HCT116 (cell line): ENCODE measurements at regions not wholly inside any gene's neighbourhood (a gene's known extent, or its start where the extent isn't known, plus 50 kb on each side); places are given as distances from the start of the nearest gene placed in this dataset.

Experiments used
- ATAC-seq: fragments of 200-7000 bp; cut with Tn5 transposase; 2 replicates; pipeline ENCODE4 v1.9.1; 2020; ENCODE audit warnings: mild to moderate bottlenecking, moderate library complexity
- BruUV-seq: library from RNA; stranded (reverse); fragments of 400-500 nt; replicated peaks from 2 replicates; lab custom pipeline; 2021; lab: Mats Ljungman, UMichigan
- CTCF ChIA-PET: fragments of 300-600 bp; sonication (Branson Sonifier 250); formaldehyde crosslinking; loops from one replicate; lab custom pipeline; 2021; ENCODE audit warnings: antibody characterized with exemption; lab: Charles Lee
- POLR2A ChIA-PET: fragments of 300-600, 350-600 bp; sonication (Branson Sonifier 250); formaldehyde crosslinking; loops from one replicate; lab custom pipeline; 2021; ENCODE audit warnings: antibody characterized with exemption; lab: Charles Lee
- RAD21 ChIA-PET, 2 experiments: fragments of 300-600 bp; sonication (Branson Sonifier 250); formaldehyde crosslinking; loops; one replicate each; lab custom pipeline; 2023; ENCODE audit warnings: low total read pairs in 2 of 2; ENCODE audit not compliant: uncharacterized antibody in 2 of 2, unreplicated experiment in 2 of 2, low non-redundant PET in 1 of 2; lab: Charles Lee
- DNase-seq: peaks from one replicate; pipeline ENCODE4 v3.0.0-alpha.2; 2010; ENCODE audit warnings: low read depth, low spot score
- H2AFZ ChIP-seq: fragments of 200-600 bp; shearing (Covaris generic), sonication (generic); 2 replicates; pipeline ENCODE4 v1.6.1; 2017; ENCODE audit warnings: low read depth, mixed run types, mixed read lengths, antibody characterized with exemption, low read length; ENCODE audit not compliant: poor library complexity, severe bottlenecking
- H3K27ac ChIP-seq: 2 replicates; pipeline ENCODE4 v1.5.1; 2012; ENCODE audit warnings: low read depth, low read length
- H3K27me3 ChIP-seq: fragments of 200-600 bp; sonication (generic); 2 replicates; pipeline ENCODE4 v1.6.1; 2016; ENCODE audit warnings: mixed run types, low read length, mixed read lengths; ENCODE audit not compliant: insufficient read depth
- H3K36me3 ChIP-seq, 2 experiments: fragments of 200-500 bp in 1 of 2; fragments of 200-600 bp in 1 of 2; sonication (Bioruptor generic) in 1 of 2; sonication (generic) in 1 of 2; 2 replicates each; pipeline versions ENCODE4 v1.5.1 to v1.6.1; 2014 to 2016; ENCODE audit warnings: low read length in 2 of 2, inconsistent platforms in 1 of 2, mixed read lengths in 1 of 2, mixed run types in 1 of 2; ENCODE audit not compliant: insufficient read depth in 2 of 2, control insufficient read depth in 1 of 2
- H3K4me1 ChIP-seq, 2 experiments: fragments of 200-600 bp in 1 of 2; sonication (generic) in 1 of 2; 2 replicates each; pipeline versions ENCODE4 v1.5.1 to v1.6.1; 2012 to 2017; ENCODE audit warnings: low read length in 2 of 2, inconsistent platforms in 1 of 2, mild to moderate bottlenecking in 1 of 2, mixed read lengths in 1 of 2, mixed run types in 1 of 2, moderate library complexity in 1 of 2; ENCODE audit not compliant: insufficient read depth in 2 of 2, control insufficient read depth in 1 of 2
- H3K4me2 ChIP-seq: fragments of 200-600 bp; sonication (generic); 2 replicates; pipeline ENCODE4 v1.6.1; 2017; ENCODE audit warnings: mixed run types, low read length, mixed read lengths
- H3K4me3 ChIP-seq, 2 experiments: fragments of 200-600 bp in 1 of 2; sonication (generic) in 1 of 2; replicated peaks in 1 of 2; 2 replicates each; pipeline ENCODE4 v1.5.1; 2011 to 2016; ENCODE audit warnings: low read length in 2 of 2, control low read depth in 1 of 2, low read depth in 1 of 2, mild to moderate bottlenecking in 1 of 2, mixed read lengths in 1 of 2, mixed run types in 1 of 2
- H3K79me2 ChIP-seq: fragments of 200-600 bp; sonication (generic); 2 replicates; pipeline ENCODE4 v1.6.1; 2017; ENCODE audit warnings: mild to moderate bottlenecking, mixed run types, low read length, moderate library complexity, mixed read lengths; ENCODE audit not compliant: insufficient read depth
- H3K9ac ChIP-seq: fragments of 200-600 bp; sonication (generic); 2 replicates; pipeline ENCODE4 v1.6.1; 2016; ENCODE audit warnings: low read length, mixed read lengths
- H3K9me2 ChIP-seq: fragments of 200-600 bp; sonication (generic), shearing (Covaris generic); 2 replicates; pipeline ENCODE4 v1.6.1; 2017; ENCODE audit warnings: mixed run types, mild to moderate bottlenecking, moderate library complexity; ENCODE audit not compliant: insufficient read depth
- H3K9me3 ChIP-seq, 2 experiments: fragments of 200-500 bp in 1 of 2; fragments of 200-600 bp in 1 of 2; sonication (Bioruptor generic) in 1 of 2; sonication (generic) in 1 of 2; 2 replicates each; pipeline ENCODE4 v1.6.1; 2014 to 2017; ENCODE audit warnings: low read length in 2 of 2, mixed read lengths in 2 of 2, inconsistent platforms in 1 of 2, low read depth in 1 of 2, mild to moderate bottlenecking in 1 of 2, mixed run types in 1 of 2, moderate library complexity in 1 of 2; ENCODE audit not compliant: control insufficient read depth in 1 of 2, insufficient read depth in 1 of 2
- H4K20me1 ChIP-seq: fragments of 200-600 bp; sonication (generic), shearing (Covaris generic); 2 replicates; pipeline ENCODE4 v1.6.1; 2017; ENCODE audit warnings: mixed run types, mild to moderate bottlenecking, moderate library complexity; ENCODE audit not compliant: insufficient read depth
- CBX3 ChIP-seq: IDR thresholded peaks from 2 replicates; pipeline ENCODE4 v1.6.1; 2012; ENCODE audit warnings: low read depth
- CEBPB ChIP-seq: IDR thresholded peaks from 2 replicates; pipeline ENCODE4 v1.6.1; 2012; ENCODE audit warnings: low read depth
- EGR1 ChIP-seq: IDR thresholded peaks from 2 replicates; pipeline ENCODE4 v1.6.1; 2012; ENCODE audit warnings: low read depth
- ELF1 ChIP-seq: IDR thresholded peaks from 2 replicates; pipeline ENCODE4 v1.6.1; 2012; ENCODE audit warnings: low read depth, borderline replicate concordance
- EZH2 ChIP-seq: fragments of 200-600 bp; sonication (generic); IDR thresholded peaks from 2 replicates; pipeline ENCODE4 v1.6.1; 2017; ENCODE audit warnings: antibody characterized with exemption, mixed run types
- EZH2phosphoT487 ChIP-seq: fragments of 200-600 bp; IDR thresholded peaks from 2 replicates; pipeline ENCODE4 v1.6.1; 2018; ENCODE audit warnings: antibody characterized with exemption, borderline replicate concordance
- FOSL1 ChIP-seq: IDR thresholded peaks from 2 replicates; pipeline ENCODE4 v1.6.1; 2012; ENCODE audit warnings: low read depth
- POLR2AphosphoS5 ChIP-seq: IDR thresholded peaks from 2 replicates; pipeline ENCODE4 v1.6.1; 2011; ENCODE audit warnings: mild to moderate bottlenecking, low read depth, low read length, moderate library complexity
- TCF7L2 ChIP-seq: IDR thresholded peaks from 2 replicates; pipeline ENCODE4 v1.7.0; 2011; ENCODE audit warnings: borderline replicate concordance, inconsistent platforms; ENCODE audit not compliant: insufficient read depth, insufficient read length; ENCODE audit errors: extremely low read depth
- YY1 ChIP-seq: IDR thresholded peaks from 2 replicates; pipeline ENCODE4 v1.6.1; 2011; ENCODE audit warnings: low read length, low read depth, moderate library complexity, mild to moderate bottlenecking; ENCODE audit not compliant: insufficient replicate concordance; ENCODE audit errors: extremely low read depth
- ZFX ChIP-seq: fragments of 450-650 bp; IDR thresholded peaks from 2 replicates; pipeline ENCODE4 v1.6.1; 2017
- ZNF274 ChIP-seq: fragments of 200-500 bp; sonication (Bioruptor generic); IDR thresholded peaks from 2 replicates; pipeline ENCODE4 v1.6.1; 2014; ENCODE audit warnings: mild to moderate bottlenecking, low read depth, low read length, inconsistent platforms
- intact Hi-C: fragments of 100-400 bp; cut with micrococcal nuclease; formaldehyde crosslinking; loops from 2 replicates; pipeline ENCODE4 v1.10.0; 2022
- TF ChIP-seq, protein P1 (sequence below), 3 experiments: fragments of 200-600 bp in 1 of 3; sonication (generic) in 1 of 3; IDR thresholded peaks in 2 of 3; conservative IDR thresholded peaks in 1 of 3; 2 replicates each; pipeline ENCODE4 v1.5.1; 2012 to 2017; ENCODE audit warnings: low read depth in 2 of 3, low read length in 2 of 3, antibody characterized with exemption in 1 of 3, borderline replicate concordance in 1 of 3, control low read depth in 1 of 3, mild to moderate bottlenecking in 1 of 3, mixed read lengths in 1 of 3, mixed run types in 1 of 3, moderate library complexity in 1 of 3; ENCODE audit not compliant: insufficient read depth in 1 of 3

DNA sequence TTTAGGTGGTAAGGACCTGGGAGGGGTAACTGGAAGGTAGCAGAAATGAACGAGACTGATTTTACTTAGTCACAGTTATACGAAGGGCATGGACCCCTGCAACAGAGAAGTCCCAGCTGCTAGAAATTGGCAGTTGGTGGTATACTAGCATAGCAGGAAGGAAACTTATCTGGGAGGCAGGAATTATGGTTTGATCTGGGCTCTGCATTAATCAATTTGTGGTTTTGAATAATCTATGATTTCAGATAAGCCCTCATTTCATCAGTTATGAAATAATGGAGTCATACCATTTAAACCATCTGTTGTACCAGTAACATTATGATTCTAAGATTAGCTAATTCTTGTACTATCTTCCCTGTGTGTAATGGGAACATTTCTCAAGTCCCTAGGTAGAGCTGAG lies 54.0 kb upstream of the TMEM229A start:
- Histone ChIP-seq H3K4me3 (no peak overlapping the region), H3K4me1 (no peaks in the 10 kb centered on the region), H3K9ac (no peak overlapping the region), H3K4me2 (no peak overlapping the region), H3K27ac (no peak overlapping the region), H3K9me2 (no peaks in the 10 kb centered on the region), H3K36me3 (no peaks in the 10 kb centered on the region), H3K79me2 (no peaks in the 10 kb centered on the region), H3K27me3 (no peaks in the 10 kb centered on the region), H4K20me1 (no peaks in the 10 kb centered on the region), H2AFZ (no peak overlapping the region), H3K9me3 (no peaks in the 10 kb centered on the region)
- POLR2A ChIA-PET = no interaction called here
- no peak for DNase-seq
- BruUV-seq = no TSS peak
- TF ChIP-seq EZH2 (no peak), ZFX (no peak)
- CTCF ChIA-PET = no interaction called here
- RAD21 ChIA-PET = no interaction called here
- intact Hi-C loops = no loop called here
- ATAC-seq = no peak

DNA sequence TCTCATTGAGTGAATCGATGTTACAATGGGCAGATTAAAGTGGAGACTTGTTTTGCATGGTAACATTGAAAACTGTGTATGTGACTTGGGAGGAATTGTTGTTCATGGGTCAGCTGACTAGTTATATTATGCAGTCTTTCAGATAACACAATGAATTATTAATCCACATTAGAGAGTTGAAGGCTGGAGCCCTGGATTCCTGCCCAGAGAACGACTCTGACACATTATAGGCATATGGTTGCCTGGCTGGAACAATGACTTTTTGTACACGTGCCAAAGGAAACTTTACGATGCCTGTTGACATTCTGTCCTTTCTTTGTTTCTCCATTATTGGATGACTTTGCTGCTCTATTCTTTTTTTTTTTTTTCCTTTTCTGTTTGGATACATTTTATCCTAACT lies 52.3 kb upstream of the TMEM229A start:
- no peak for TF ChIP-seq YY1
- Histone ChIP-seq H3K27me3 (no peaks in the 10 kb centered on the region), H3K4me3 (no peak overlapping the region), H3K9me2 (no peaks in the 10 kb centered on the region), H3K4me1 (no peaks in the 10 kb centered on the region), H3K27ac (no peak overlapping the region), H4K20me1 (no peaks in the 10 kb centered on the region), H3K4me2 (no peak overlapping the region), H2AFZ (no peak overlapping the region), H3K36me3 (no peaks in the 10 kb centered on the region), H3K9ac (no peak overlapping the region), H3K79me2 (no peaks in the 10 kb centered on the region), H3K9me3 (no peaks in the 10 kb centered on the region)
- BruUV-seq = no TSS peak
- ATAC-seq (no peak), DNase-seq (no peak)
- CTCF ChIA-PET = no interaction called here
- intact Hi-C loops = no loop called here
- RAD21 ChIA-PET = no interaction called here
- POLR2A ChIA-PET = no interaction called here

DNA sequence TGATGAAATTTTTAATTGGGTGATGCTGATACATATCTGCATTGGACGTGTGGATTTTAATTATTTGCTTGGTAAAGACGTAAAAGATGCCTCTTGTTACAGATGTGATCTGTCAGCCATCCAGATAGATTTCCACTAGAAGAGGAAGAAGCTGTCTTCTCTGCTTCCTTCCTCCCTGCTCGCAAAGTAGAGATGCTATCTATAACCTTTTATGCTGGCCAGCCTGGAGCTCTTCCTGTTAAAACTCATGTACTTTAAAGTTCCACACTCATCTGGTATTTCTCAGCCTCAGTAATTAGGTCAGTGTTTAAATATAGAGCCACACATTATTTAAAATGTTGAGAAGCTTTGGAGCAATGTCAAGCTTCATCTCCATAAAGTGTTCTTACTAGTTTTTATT lies 51.2 kb upstream of the TMEM229A start:
- POLR2A ChIA-PET = no interaction called here
- no peak overlapping the region for H2AFZ ChIP-seq
- H3K9ac ChIP-seq = no peak overlapping the region
- no peak overlapping the region for H3K4me3 ChIP-seq
- RAD21 ChIA-PET = no interaction called here
- CTCF ChIA-PET = no interaction called here
- no peak overlapping the region for H3K27ac ChIP-seq
- no peaks in the 10 kb centered on the region for H3K79me2 ChIP-seq
- intact Hi-C loops = no loop called here
- no peaks in the 10 kb centered on the region for H3K9me2 ChIP-seq
- no TSS peak for BruUV-seq
- no peaks in the 10 kb centered on the region for H4K20me1 ChIP-seq
- no peaks in the 10 kb centered on the region for H3K9me3 ChIP-seq
- H3K36me3 ChIP-seq = no peaks in the 10 kb centered on the region
- H3K4me1 ChIP-seq = no peaks in the 10 kb centered on the region
- DNase-seq (no peak), ATAC-seq (no peak)
- no peak overlapping the region for H3K4me2 ChIP-seq
- H3K27me3 ChIP-seq = no peaks in the 10 kb centered on the region
- TF ChIP-seq ELF1 = no peak
- no peak for TF ChIP-seq EZH2phosphoT487
- no peak for TF ChIP-seq ZNF274
- no peak for TF ChIP-seq FOSL1
- TF ChIP-seq POLR2AphosphoS5 = no peak
- TF ChIP-seq CEBPB = no peak
- TF ChIP-seq, protein P1, sequence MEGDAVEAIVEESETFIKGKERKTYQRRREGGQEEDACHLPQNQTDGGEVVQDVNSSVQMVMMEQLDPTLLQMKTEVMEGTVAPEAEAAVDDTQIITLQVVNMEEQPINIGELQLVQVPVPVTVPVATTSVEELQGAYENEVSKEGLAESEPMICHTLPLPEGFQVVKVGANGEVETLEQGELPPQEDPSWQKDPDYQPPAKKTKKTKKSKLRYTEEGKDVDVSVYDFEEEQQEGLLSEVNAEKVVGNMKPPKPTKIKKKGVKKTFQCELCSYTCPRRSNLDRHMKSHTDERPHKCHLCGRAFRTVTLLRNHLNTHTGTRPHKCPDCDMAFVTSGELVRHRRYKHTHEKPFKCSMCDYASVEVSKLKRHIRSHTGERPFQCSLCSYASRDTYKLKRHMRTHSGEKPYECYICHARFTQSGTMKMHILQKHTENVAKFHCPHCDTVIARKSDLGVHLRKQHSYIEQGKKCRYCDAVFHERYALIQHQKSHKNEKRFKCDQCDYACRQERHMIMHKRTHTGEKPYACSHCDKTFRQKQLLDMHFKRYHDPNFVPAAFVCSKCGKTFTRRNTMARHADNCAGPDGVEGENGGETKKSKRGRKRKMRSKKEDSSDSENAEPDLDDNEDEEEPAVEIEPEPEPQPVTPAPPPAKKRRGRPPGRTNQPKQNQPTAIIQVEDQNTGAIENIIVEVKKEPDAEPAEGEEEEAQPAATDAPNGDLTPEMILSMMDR (IDR thresholded peaks at IDR 0.05 in 2 of 3, conservative IDR thresholded peaks at IDR 0.05 in 1 of 3; ENCODE audit: borderline replicate concordance in 1 of 3, insufficient read depth in 1 of 3, low read depth in 2 of 3, low read length in 2 of 3) = no peak
- TF ChIP-seq EGR1 = no peak
- no peak for TF ChIP-seq YY1
- no peak for TF ChIP-seq CBX3
- TF ChIP-seq TCF7L2 = no peak
- no peak for TF ChIP-seq ZFX
- no peak for TF ChIP-seq EZH2
